GM18861 (cell line): ENCODE measurements at regions not wholly inside any gene's neighbourhood (a gene's known extent, or its start where the extent isn't known, plus 50 kb on each side); places are given as distances from the start of the nearest gene placed in this dataset.

Experiments
- ATAC-seq: cut with Tn5 transposase; IDR thresholded peaks from one replicate; pipeline ENCODE4 v1.9.1; 2021; ENCODE audit not compliant: unreplicated experiment

DNA sequence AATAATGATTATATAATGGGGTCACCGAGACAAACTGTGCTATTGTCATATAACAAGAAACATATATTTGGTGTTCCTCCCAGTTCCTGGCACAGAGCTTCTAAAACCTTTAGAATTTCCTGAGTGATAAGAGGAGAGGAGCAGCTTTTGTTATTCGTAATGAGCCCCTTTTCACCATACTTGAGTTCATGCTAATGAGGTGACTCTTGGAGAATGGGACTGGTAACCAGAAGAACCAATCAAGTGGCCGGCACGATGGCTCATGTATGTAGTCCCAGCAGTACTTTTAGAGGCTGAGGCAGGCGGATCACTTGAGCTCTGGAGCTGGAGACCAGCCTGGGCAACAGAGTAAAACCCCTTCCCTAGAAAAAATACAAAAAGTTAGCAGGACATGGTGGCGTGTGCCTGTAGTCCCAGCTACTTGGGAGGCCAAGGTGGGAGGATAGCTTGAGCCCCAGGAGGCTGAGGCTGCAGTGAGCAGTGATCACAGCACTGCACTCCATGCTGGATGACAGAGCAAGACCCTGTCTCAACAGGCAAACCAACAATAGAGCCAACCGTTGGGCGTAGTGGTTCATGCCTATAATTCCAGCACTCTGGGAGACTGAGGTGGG is 62.7 kb upstream of the FTH1 start:
- no peak for ATAC-seq

DNA sequence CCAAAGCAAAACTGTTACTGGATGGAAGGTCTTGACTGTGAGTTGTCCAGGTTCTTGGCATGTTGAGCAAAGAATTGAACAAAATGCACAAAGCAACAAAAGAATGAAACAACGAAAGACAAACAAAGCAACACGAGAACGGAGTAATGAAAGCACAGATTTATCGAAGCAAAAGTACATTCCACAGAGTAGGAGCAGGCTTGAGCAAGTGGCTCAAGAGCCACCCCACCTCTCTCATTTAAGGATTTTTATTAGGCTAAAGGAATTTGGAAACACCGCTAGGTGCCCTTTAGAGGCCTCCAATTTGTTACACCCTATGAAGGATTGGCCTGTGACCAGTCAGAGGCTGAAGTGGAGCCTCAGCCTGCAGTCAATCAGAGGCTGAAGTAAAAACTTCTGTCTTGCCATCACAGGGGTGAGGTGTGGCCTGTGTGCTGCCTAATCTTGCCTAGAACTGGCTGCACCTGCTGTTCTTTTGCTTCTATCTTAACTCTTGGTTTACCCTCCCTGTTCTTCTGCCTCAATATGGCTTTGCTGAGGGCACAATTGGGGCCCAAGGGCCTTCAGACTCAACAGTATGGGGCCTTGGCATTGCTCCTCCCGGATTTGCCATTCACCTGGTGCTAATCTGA is 59.4 kb upstream of the FTH1 start:
- ATAC-seq = no peak

GRCh38 chr11:62025487-62026105 is 58.2 kb upstream of the FTH1 start:
- peak; percentile 77 for ATAC-seq

DNA sequence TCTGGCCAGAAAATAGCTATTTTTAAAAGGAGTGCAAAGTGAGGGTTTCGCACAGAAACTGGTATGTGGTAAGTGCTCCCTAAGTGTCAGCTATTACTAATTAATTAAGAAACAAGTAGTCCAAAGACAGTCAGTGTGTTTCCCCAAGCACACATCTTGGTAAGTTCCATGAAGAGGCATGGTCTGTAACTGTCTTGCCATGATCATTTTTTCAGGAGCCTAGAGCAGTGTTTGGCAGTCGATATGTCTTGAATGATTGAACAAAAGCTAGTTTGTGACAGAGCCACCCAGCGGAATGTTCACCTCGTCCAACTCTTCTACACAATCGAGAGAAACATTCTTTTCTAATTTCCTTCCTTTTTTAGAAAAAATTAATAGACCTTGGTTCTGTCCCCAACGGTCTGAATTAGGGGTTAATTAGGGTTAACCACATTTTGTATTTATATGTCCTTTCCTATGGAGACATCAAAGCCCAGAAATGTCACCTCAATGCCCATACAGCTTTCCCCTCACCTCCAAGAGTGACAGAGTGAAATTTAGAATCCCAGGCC is 57.6 kb upstream of the FTH1 start:
- no peak for ATAC-seq

DNA sequence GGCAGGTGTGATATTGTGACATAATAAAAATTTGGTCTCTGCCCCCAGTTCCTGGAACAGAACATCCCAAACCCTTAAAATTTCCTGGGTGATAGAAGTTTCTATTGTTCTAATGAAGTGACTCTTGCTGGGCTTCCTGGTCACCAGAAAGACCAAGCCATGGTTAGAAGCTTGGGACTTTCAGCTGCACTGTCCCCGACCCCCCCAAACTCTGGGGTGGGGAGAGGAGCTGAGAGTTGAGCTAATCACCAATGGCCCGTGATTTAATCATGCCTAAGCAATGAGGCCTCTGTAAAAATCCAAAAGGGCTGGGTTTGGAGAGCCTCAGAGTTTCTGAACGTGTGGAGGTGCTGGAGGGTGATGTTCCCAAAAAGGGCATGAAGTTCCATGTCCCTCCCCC is 54.8 kb upstream of the FTH1 start:
- no peak for ATAC-seq

- ATAC-seq = no peak
These were observed 53.2 kb upstream of the FTH1 start for GRCh38 chr11:62020661-62021060.

GRCh38 chr11:62018981-62019664 is 51.7 kb upstream of the FTH1 start:
- ATAC-seq = no peak

DNA sequence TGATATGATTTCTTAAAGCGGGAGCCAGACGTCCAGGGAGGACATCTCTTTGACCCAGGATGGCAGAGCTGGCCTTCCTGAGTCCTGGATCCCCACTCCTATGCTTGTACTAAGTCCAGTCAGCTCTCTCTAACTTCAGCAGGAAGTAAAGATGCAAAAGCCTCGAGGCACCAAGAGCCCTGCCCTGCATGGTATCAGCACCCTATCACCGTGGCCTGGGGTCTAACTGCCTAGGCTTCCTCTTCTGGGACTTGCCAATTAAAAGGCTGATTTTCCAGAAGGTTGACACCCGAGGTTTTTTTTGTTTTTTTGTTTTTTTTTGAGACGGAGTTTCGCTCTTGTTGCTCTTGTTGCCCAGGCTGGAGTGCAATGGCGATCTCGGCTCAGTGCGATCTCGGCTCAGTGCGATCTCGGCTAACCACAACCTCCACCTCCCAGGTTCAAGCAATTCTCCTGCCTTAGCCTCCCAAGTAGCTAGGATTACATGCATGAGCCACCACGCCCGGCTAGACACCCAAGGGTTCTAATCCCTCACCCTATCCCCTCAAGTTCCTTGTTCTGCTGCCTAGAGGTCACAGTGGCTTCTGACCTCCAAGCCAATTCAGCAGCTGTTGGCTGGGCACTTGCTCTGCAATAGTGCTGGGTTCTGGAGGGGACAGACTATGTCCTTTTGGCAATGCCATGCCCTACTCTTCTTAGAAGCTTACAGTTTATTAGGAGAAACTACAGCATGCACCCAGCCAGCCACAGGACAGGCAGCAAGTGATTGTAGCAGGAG is 50.6 kb upstream of the FTH1 start:
- no peak for ATAC-seq
